ENCODE measurements at regions not wholly inside any gene's neighbourhood (a gene's known extent, or its start where the extent isn't known, plus 50 kb on each side); places are given as distances from the start of the nearest gene placed in this dataset.

- TF ChIP-seq, protein P1, sequence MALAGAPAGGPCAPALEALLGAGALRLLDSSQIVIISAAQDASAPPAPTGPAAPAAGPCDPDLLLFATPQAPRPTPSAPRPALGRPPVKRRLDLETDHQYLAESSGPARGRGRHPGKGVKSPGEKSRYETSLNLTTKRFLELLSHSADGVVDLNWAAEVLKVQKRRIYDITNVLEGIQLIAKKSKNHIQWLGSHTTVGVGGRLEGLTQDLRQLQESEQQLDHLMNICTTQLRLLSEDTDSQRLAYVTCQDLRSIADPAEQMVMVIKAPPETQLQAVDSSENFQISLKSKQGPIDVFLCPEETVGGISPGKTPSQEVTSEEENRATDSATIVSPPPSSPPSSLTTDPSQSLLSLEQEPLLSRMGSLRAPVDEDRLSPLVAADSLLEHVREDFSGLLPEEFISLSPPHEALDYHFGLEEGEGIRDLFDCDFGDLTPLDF (CRISPR knock-in tag; IDR thresholded peaks at IDR 0.05), result no peak
- TF ChIP-seq USF2 (CRISPR knock-in tag; IDR thresholded peaks at IDR 0.05) (no peak), HMGXB4 (CRISPR knock-in tag; IDR thresholded peaks at IDR 0.05) (no peak), JUN (CRISPR knock-in tag; IDR thresholded peaks at IDR 0.05) (no peak), NR2C2 (CRISPR knock-in tag; IDR thresholded peaks at IDR 0.05) (no peak), ATF3 (CRISPR knock-in tag; conservative IDR thresholded peaks at IDR 0.05) (no peak), CTCF (IDR thresholded peaks at IDR 0.05) (no peak), MAX (CRISPR knock-in tag; IDR thresholded peaks at IDR 0.05) (no peak), CREM (CRISPR knock-in tag; IDR thresholded peaks at IDR 0.05) (no peak)
These were observed 105.2 kb downstream of the RFLNA start for GRCh38 chr12:124400124-124400523.

Measured in WTC11 (cell line).